ENCODE measurements at regions not wholly inside any gene's neighbourhood (a gene's known extent, or its start where the extent isn't known, plus 50 kb on each side); places are given as distances from the start of the nearest gene placed in this dataset.

- TF ChIP-seq CTCF (IDR thresholded peaks at IDR 0.05 in 2 of 3, conservative IDR thresholded peaks at IDR 0.05 in 1 of 3; ENCODE audit: borderline replicate concordance in 1 of 3, insufficient read depth in 1 of 3, low read depth in 2 of 3, low read length in 2 of 3) (no peak), EZH2phosphoT487 (IDR thresholded peaks at IDR 0.05; ENCODE audit: borderline replicate concordance) (no peak), SRF (IDR thresholded peaks at IDR 0.05; ENCODE audit: low read depth) (no peak), EZH2 (IDR thresholded peaks at IDR 0.05) (no peak), POLR2A (IDR thresholded peaks at IDR 0.05; ENCODE audit: borderline replicate concordance, extremely low read depth, insufficient read depth, insufficient read length) (no peak), FOSL1 (IDR thresholded peaks at IDR 0.05; ENCODE audit: low read depth) (no peak), REST (IDR thresholded peaks at IDR 0.05; ENCODE audit: low read depth) (no peak)
These were observed 81.7 kb upstream of the TAF1B start for GRCh38 chr2:9761577-9761976.

Measured in HCT116 (cell line).